Activated T-cell treated with anti-CD3 and anti-CD28 coated beads for 1 hour (primary cell): ENCODE measurements at regions not wholly inside any gene's neighbourhood (a gene's known extent, or its start where the extent isn't known, plus 50 kb on each side); places are given as distances from the start of the nearest gene placed in this dataset.
"Not testable (repeated sequence)": the region's sequence is repeated elsewhere in the genome, so short reads cannot be mapped to it uniquely, and the experiment has no call there.

Experiments
- DNase-seq: peaks from one replicate; pipeline ENCODE4 v3.0.0-alpha.2; 2020; ENCODE audit warnings: low read depth

GRCh38 chr3:18124501-18124900 is 300.6 kb downstream of the SATB1 start:
- DNase-seq = no peak

- DNase-seq = no peak
Measured at GRCh38 chr3:18122264-18122663, 302.9 kb downstream of the SATB1 start.

- no peak for DNase-seq
Measured at GRCh38 chr3:18121020-18121419, 304.1 kb downstream of the SATB1 start.

GRCh38 chr3:18119866-18120265 is 305.3 kb downstream of the SATB1 start:
- DNase-seq = no peak

- DNase-seq = no peak
Measured at GRCh38 chr3:18114894-18115293, 310.2 kb downstream of the SATB1 start.

- no peak for DNase-seq
Measured at GRCh38 chr3:18113417-18113816, 311.7 kb downstream of the SATB1 start.

GRCh38 chr3:18112674-18113375 is 312.3 kb downstream of the SATB1 start:
- no peak for DNase-seq

- no peak for DNase-seq
Measured at GRCh38 chr3:18111796-18112232, 313.3 kb downstream of the SATB1 start.

GRCh38 chr3:18103591-18103990 is 321.5 kb downstream of the SATB1 start:
- DNase-seq = no peak

GRCh38 chr3:18100121-18100520 is 325.0 kb downstream of the SATB1 start:
- no peak for DNase-seq

GRCh38 chr3:18099611-18100010 is 325.5 kb downstream of the SATB1 start:
- DNase-seq = no peak

- DNase-seq = no peak
Measured at GRCh38 chr3:18098960-18099587, 326.1 kb downstream of the SATB1 start.

- DNase-seq = no peak
Measured at GRCh38 chr3:18097989-18098388, 327.1 kb downstream of the SATB1 start.

- no peak for DNase-seq
Measured at GRCh38 chr3:18097473-18097872, 327.7 kb downstream of the SATB1 start.

- DNase-seq = no peak
Measured at GRCh38 chr3:18092726-18093125, 332.4 kb downstream of the SATB1 start.

- DNase-seq = no peak
Measured at GRCh38 chr3:18090377-18090776, 334.8 kb downstream of the SATB1 start.

GRCh38 chr3:18087988-18088387 is 337.2 kb downstream of the SATB1 start:
- no peak for DNase-seq

GRCh38 chr3:18086760-18087159 is 338.4 kb downstream of the SATB1 start:
- no peak for DNase-seq

- DNase-seq = no peak
Measured at GRCh38 chr3:18086078-18086477, 339.1 kb downstream of the SATB1 start.

GRCh38 chr3:18085429-18085828 is 339.7 kb downstream of the SATB1 start:
- DNase-seq = no peak

- DNase-seq = not testable (repeated sequence)
Measured at GRCh38 chr3:18083273-18083590, 340.8 kb upstream of the TBC1D5 start.

GRCh38 chr3:18082551-18083272 is 340.3 kb upstream of the TBC1D5 start:
- no peak for DNase-seq

- DNase-seq = no peak
Measured at GRCh38 chr3:18080198-18080689, 337.8 kb upstream of the TBC1D5 start.
